ENCODE measurements at regions not wholly inside any gene's neighbourhood (a gene's known extent, or its start where the extent isn't known, plus 50 kb on each side); places are given as distances from the start of the nearest gene placed in this dataset.
A peak's percentile ranks its signal among the peaks of the same experiment; 100 is the strongest.

DNA sequence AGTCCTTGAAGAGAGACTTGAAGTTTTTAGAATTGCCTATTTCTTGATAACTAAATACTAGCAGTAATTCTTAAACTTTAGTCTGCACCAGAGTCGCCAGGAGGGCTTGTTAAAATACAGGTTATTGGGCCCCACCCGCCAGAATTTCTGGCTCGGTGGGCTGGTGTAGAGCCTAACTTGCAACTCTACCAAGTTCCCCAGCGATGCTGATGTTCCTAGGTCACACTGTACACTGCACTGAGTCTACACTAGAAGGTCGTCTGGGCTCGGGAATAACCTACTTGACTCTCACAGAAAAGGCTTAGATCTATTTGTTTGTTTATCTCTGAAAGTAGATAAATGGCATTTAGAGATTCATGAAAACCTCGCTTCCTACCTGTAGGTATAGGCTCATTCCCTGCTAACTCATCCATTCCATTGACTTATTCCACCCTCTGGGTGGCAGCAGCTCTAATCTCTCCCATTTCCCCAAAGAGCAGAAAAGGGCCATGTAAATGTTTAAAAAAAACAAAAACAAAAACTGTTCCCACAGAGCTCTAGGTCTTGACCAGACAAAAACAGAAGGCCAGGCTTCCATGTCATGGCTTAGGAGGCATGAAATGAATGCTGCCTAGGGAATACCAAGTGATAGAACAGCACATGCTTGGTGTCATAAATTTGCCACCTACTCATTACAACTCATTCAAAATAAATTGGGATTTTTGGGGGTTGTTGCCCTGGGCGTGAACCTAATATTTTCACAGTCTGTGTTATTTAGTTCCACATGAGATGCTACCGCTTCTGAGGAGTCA is 292.1 kb downstream of the ADGB start:
- DNase-seq, result no peak
- Histone ChIP-seq H3K4me1 (peaks cover 0 to 12% (median 0%) of the 10 kb centered on the region in 4 donors), H3K27ac (no peak overlapping the region), H3K36me3 (no peaks in the 10 kb centered on the region), H3K4me3 (no peak overlapping the region), H3K27me3 (no peaks in the 10 kb centered on the region), H3K9me3 (no peaks in the 10 kb centered on the region)
- WGBS (ENCODE audit: insufficient coverage, low coverage, low lambda C conversion rate, missing lambda C conversion rate), result 89% methylated on average over 9 of the region's 9 CpGs
- intact Hi-C loops (cut with DNase I), result no loop called here
- TF ChIP-seq, protein P1, sequence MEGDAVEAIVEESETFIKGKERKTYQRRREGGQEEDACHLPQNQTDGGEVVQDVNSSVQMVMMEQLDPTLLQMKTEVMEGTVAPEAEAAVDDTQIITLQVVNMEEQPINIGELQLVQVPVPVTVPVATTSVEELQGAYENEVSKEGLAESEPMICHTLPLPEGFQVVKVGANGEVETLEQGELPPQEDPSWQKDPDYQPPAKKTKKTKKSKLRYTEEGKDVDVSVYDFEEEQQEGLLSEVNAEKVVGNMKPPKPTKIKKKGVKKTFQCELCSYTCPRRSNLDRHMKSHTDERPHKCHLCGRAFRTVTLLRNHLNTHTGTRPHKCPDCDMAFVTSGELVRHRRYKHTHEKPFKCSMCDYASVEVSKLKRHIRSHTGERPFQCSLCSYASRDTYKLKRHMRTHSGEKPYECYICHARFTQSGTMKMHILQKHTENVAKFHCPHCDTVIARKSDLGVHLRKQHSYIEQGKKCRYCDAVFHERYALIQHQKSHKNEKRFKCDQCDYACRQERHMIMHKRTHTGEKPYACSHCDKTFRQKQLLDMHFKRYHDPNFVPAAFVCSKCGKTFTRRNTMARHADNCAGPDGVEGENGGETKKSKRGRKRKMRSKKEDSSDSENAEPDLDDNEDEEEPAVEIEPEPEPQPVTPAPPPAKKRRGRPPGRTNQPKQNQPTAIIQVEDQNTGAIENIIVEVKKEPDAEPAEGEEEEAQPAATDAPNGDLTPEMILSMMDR (IDR thresholded peaks at IDR 0.05), result peak in 1 of 4 donors; percentile 5
- TF ChIP-seq POLR2A (IDR thresholded peaks at IDR 0.05), result no peak
- peak in 1 of 4 donors; percentile 22 for ATAC-seq

- H3K4me1 ChIP-seq, result peaks cover 0 to 12% (median 0%) of the 10 kb centered on the region in 4 donors
- DNase-seq (no peak), ATAC-seq (no peak)
- no peak for TF ChIP-seq POLR2A (IDR thresholded peaks at IDR 0.05)
- TF ChIP-seq, protein P1 (IDR thresholded peaks at IDR 0.05), result no peak
- H3K4me3 ChIP-seq, result no peak overlapping the region
- no peaks in the 10 kb centered on the region for H3K27me3 ChIP-seq
- no peaks in the 10 kb centered on the region for H3K36me3 ChIP-seq
- H3K27ac ChIP-seq, result no peak overlapping the region
- WGBS (ENCODE audit: insufficient coverage, low coverage, low lambda C conversion rate, missing lambda C conversion rate), result 91% methylated on average over 3 of the region's 3 CpGs
- intact Hi-C loops (cut with DNase I), result no loop called here
- no peaks in the 10 kb centered on the region for H3K9me3 ChIP-seq
Observed at GRCh38 chr6:146891615-146892265, 293.0 kb downstream of the ADGB start.

GRCh38 chr6:146892283-146892612 is 293.5 kb downstream of the ADGB start:
- intact Hi-C loops (cut with DNase I), result no loop called here

GRCh38 chr6:146892613-146893401 is 294.0 kb downstream of the ADGB start:
- H3K9me3 ChIP-seq, result no peaks in the 10 kb centered on the region
- H3K27me3 ChIP-seq, result no peaks in the 10 kb centered on the region
- 88% methylated on average over 2 of the region's 2 CpGs for WGBS (ENCODE audit: insufficient coverage, low coverage, low lambda C conversion rate, missing lambda C conversion rate)
- DNase-seq (no peak), ATAC-seq (peak in 3 of 4 donors; percentile 39 to 64 (median 50))
- no peaks in the 10 kb centered on the region for H3K36me3 ChIP-seq
- intact Hi-C loops (cut with DNase I), result no loop called here
- TF ChIP-seq POLR2A (IDR thresholded peaks at IDR 0.05), result no peak
- TF ChIP-seq, protein P1 (IDR thresholded peaks at IDR 0.05), result no peak
- no peak overlapping the region for H3K4me3 ChIP-seq
- H3K4me1 ChIP-seq, result peaks cover 0 to 1% (median 0%) of the 10 kb centered on the region in 4 donors
- H3K27ac ChIP-seq, result no peak overlapping the region

More at GRCh38 chr6:146892283-146892612, 293.5 kb downstream of the ADGB start:
- 29% methylated on average over 1 of the region's 1 CpG for WGBS (ENCODE audit: insufficient coverage, low coverage, low lambda C conversion rate, missing lambda C conversion rate)
- Histone ChIP-seq H3K36me3 (no peaks in the 10 kb centered on the region), H3K27me3 (no peaks in the 10 kb centered on the region), H3K4me1 (peaks cover 0 to 7% (median 0%) of the 10 kb centered on the region in 4 donors), H3K9me3 (no peaks in the 10 kb centered on the region), H3K4me3 (no peak overlapping the region), H3K27ac (no peak overlapping the region)
- no peak for DNase-seq
- ATAC-seq, result no peak
- TF ChIP-seq POLR2A (IDR thresholded peaks at IDR 0.05), result no peak
